HepG2 (cell line): ENCODE measurements at regions not wholly inside any gene's neighbourhood (a gene's known extent, or its start where the extent isn't known, plus 50 kb on each side); places are given as distances from the start of the nearest gene placed in this dataset.

Experiments used
- ATAC-seq: fragments of 200-7000 bp; cut with Tn5 transposase; 3 replicates; pipeline ENCODE4 v1.9.1; 2020; ENCODE audit warnings: mild to moderate bottlenecking, moderate library complexity
- BruUV-seq: library from RNA; stranded (reverse); fragments of 400-500 nt; replicated peaks from 2 replicates; lab custom pipeline; 2021; lab: Mats Ljungman, UMichigan
- CTCF ChIA-PET: fragments of 300-600 bp; formaldehyde crosslinking; extraction: SDS; loops from one replicate; lab custom pipeline; 2021; ENCODE audit warnings: low total read pairs, inconsistent platforms, low intra/inter-chr PET ratio; lab: Yijun Ruan, JAX
- POLR2A ChIA-PET: fragments of 350-600 bp; sonication (Branson Sonifier 250); formaldehyde crosslinking; loops from one replicate; lab custom pipeline; 2020; ENCODE audit warnings: antibody characterized with exemption, inconsistent platforms; lab: Yijun Ruan, JAX
- DNase-seq: peaks from one replicate; pipeline ENCODE4 v3.0.0-alpha.2; 2015; ENCODE audit warnings: low spot score
- FAIRE-seq: peaks from 3 replicates; lab custom pipeline; 2011; peaks lifted over from hg19 to GRCh38; lab: Jason Lieb, UNC
- H2AFZ ChIP-seq: one replicate; pipeline ENCODE4 v1.6.1; 2011; ENCODE audit warnings: low read length, inconsistent platforms
- H3K27ac ChIP-seq: fragments of 300-600 bp; 3 replicates; pipeline ENCODE4 v1.8.0; 2011; ENCODE audit warnings: mixed run types, mild to moderate bottlenecking, mixed read lengths, low read length, inconsistent platforms; ENCODE audit not compliant: insufficient read depth; ENCODE audit errors: extremely low read length
- H3K27me3 ChIP-seq, 2 experiments: fragments of 200-600 bp in 1 of 2; 2 replicates in 1 of 2; 3 replicates in 1 of 2; pipeline versions ENCODE4 v1.6.0 to v1.8.0; 2011; ENCODE audit warnings: low read length in 2 of 2, mild to moderate bottlenecking in 2 of 2, moderate library complexity in 2 of 2, inconsistent platforms in 1 of 2; ENCODE audit not compliant: insufficient read depth in 2 of 2, control insufficient read depth in 1 of 2
- H3K36me3 ChIP-seq, 2 experiments: fragments of 200-600 bp in 1 of 2; replicated peaks in 1 of 2; 2 replicates in 1 of 2; 3 replicates in 1 of 2; pipeline versions ENCODE4 v1.5.1 to v1.8.0; 2011; ENCODE audit warnings: low read length in 2 of 2, inconsistent platforms in 1 of 2; ENCODE audit not compliant: insufficient read depth in 2 of 2, control insufficient read depth in 1 of 2
- H3K4me1 ChIP-seq: 2 replicates; pipeline ENCODE4 v1.5.1; 2012; ENCODE audit warnings: low read length, inconsistent platforms; ENCODE audit not compliant: insufficient read depth
- H3K4me2 ChIP-seq: 2 replicates; pipeline ENCODE4 v1.6.0; 2011; ENCODE audit warnings: low read depth, low read length, inconsistent platforms
- H3K4me3 ChIP-seq, 3 experiments: fragments of 200-600 bp in 1 of 3; sonication (generic), shearing (Covaris generic) in 1 of 3; replicated peaks in 1 of 3; 2 replicates each; pipeline ENCODE4 v1.5.1; 2011 to 2016; ENCODE audit warnings: low read length in 3 of 3, inconsistent platforms in 2 of 3, low read depth in 2 of 3, mild to moderate bottlenecking in 2 of 3, control low read depth in 1 of 3, mixed read lengths in 1 of 3; ENCODE audit not compliant: insufficient read depth in 1 of 3
- H3K79me2 ChIP-seq: one replicate; pipeline ENCODE4 v1.6.1; 2011; ENCODE audit warnings: low read length, inconsistent platforms; ENCODE audit not compliant: insufficient read depth
- H3K9ac ChIP-seq: 2 replicates; pipeline ENCODE4 v1.6.0; 2011; ENCODE audit warnings: mild to moderate bottlenecking, low read depth, low read length, inconsistent platforms; ENCODE audit not compliant: insufficient read depth
- H3K9me3 ChIP-seq: 2 replicates; pipeline ENCODE4 v1.5.1; 2012; ENCODE audit warnings: mild to moderate bottlenecking, low read length
- H4K20me1 ChIP-seq: 2 replicates; pipeline ENCODE4 v1.6.0; 2011; ENCODE audit warnings: inconsistent platforms, mild to moderate bottlenecking, low read length, moderate library complexity; ENCODE audit not compliant: insufficient read depth
- CHD2 ChIP-seq: IDR thresholded peaks from 2 replicates; pipeline ENCODE4 v1.6.1; 2011; ENCODE audit warnings: low read depth, low read length, improper control_type of control experiment
- HOXA3 ChIP-seq: sonication (generic); formaldehyde crosslinking; IDR thresholded peaks from 2 replicates; pipeline ENCODE4 v1.5.0; 2020; ENCODE audit warnings: missing genetic modification reagents
- NCOA5 ChIP-seq: sonication (generic); formaldehyde crosslinking; IDR thresholded peaks from 2 replicates; pipeline ENCODE4 v1.4.0; 2020; ENCODE audit warnings: missing genetic modification reagents
- NKX3-1 ChIP-seq: sonication (generic); formaldehyde crosslinking; IDR thresholded peaks from 2 replicates; pipeline ENCODE4 v1.5.0; 2020; ENCODE audit warnings: missing genetic modification reagents
- PAWR ChIP-seq: sonication (generic); formaldehyde crosslinking; IDR thresholded peaks from 2 replicates; pipeline ENCODE4 v1.4.0; 2020; ENCODE audit warnings: missing genetic modification reagents, mild to moderate bottlenecking, borderline replicate concordance
- SOX13 ChIP-seq, 3 experiments: fragments of 450-650 bp in 1 of 3; sonication (generic) in 1 of 3; formaldehyde crosslinking in 1 of 3; IDR thresholded peaks in 2 of 3; conservative IDR thresholded peaks in 1 of 3; 2 replicates each; pipeline versions ENCODE4 v1.5.0 to v1.6.1; 2016 to 2020; ENCODE audit warnings: antibody characterized with exemption in 1 of 3, mild to moderate bottlenecking in 1 of 3, missing compliant biosample characterization in 1 of 3, missing genetic modification reagents in 1 of 3, moderate library complexity in 1 of 3
- SRSF9 ChIP-seq: fragments of 200-400 bp; formaldehyde crosslinking; IDR thresholded peaks from 2 replicates; pipeline ENCODE4 v1.6.1; 2018; ENCODE audit warnings: borderline replicate concordance, mild to moderate bottlenecking, low read depth, low read length; ENCODE audit not compliant: insufficient read depth, poor library complexity, severe bottlenecking
- ZFP36L1 ChIP-seq: sonication (generic); formaldehyde crosslinking; IDR thresholded peaks from 2 replicates; pipeline ENCODE4 v1.8.0; 2022; ENCODE audit warnings: mild to moderate bottlenecking, missing genetic modification reagents, moderate library complexity
- ZFYVE20 ChIP-seq: sonication (generic); formaldehyde crosslinking; IDR thresholded peaks from 2 replicates; pipeline ENCODE4 v1.8.0; 2023; ENCODE audit warnings: low read depth, mild to moderate bottlenecking, moderate library complexity, missing genetic modification reagents, borderline replicate concordance
- ZNF251 ChIP-seq: sonication (generic); formaldehyde crosslinking; IDR thresholded peaks from 2 replicates; pipeline ENCODE4 v1.9.0; 2021; ENCODE audit warnings: mild to moderate bottlenecking, missing genetic modification reagents
- ZNF264 ChIP-seq: sonication (generic); formaldehyde crosslinking; IDR thresholded peaks from 2 replicates; pipeline ENCODE4 v1.4.0; 2020; ENCODE audit warnings: missing genetic modification reagents
- ZNF841 ChIP-seq: sonication (generic); formaldehyde crosslinking; IDR thresholded peaks from 2 replicates; pipeline ENCODE4 v1.8.1; 2023; ENCODE audit warnings: missing genetic modification reagents, borderline replicate concordance
- WGBS: methylation state at CpG from one replicate; pipeline ENCODE4 v1.1.6; 2017; ENCODE audit warnings: low lambda C conversion rate; 5-methylcytosine and 5-hydroxymethylcytosine counted together
- in situ Hi-C: cut with HindIII; loops from 2 replicates; pipeline ENCODE4 v1.10.0; 2017; ENCODE audit warnings: low pct_unique_long_range_greater_than_20kb; ENCODE audit not compliant: extremely low pct_ligation_motif_present
- intact Hi-C: fragments of 100-400 bp; cut with micrococcal nuclease; formaldehyde crosslinking; loops from one replicate; pipeline ENCODE4 v1.10.0; 2022; ENCODE audit not compliant: unreplicated experiment

DNA sequence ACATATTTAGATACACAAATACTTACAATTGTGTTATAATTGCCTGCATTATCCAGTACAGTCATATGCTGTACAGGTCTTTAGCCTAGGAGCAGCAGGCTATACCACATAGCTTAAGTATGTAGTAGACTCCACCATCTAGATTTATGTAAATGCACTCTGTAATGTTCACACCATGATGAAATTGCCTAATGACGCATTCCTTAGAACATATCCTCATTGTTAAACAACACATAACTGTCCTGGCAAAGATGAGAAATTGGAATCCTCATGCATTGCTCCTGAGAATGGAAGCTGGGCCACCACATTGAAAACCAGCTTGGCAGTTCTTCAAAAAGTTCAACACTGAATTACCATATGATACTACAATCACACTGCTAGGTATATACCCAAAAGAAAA is 1002.8 kb upstream of the CELF2 start:
- CTCF ChIA-PET = no interaction called here
- H3K4me1 ChIP-seq = no peaks in the 10 kb centered on the region
- no peaks in the 10 kb centered on the region for H4K20me1 ChIP-seq
- WGBS = 21% methylated on average over 1 of the region's 1 CpG
- no peaks in the 10 kb centered on the region for H3K36me3 ChIP-seq
- H3K27ac ChIP-seq = no peak overlapping the region
- intact Hi-C loops = no loop called here
- no peak overlapping the region for H3K4me2 ChIP-seq
- no peak overlapping the region for H3K4me3 ChIP-seq
- no TSS peak for BruUV-seq
- in situ Hi-C loops = no loop called here
- FAIRE-seq (no peak), ATAC-seq (no peak), DNase-seq (no peak)
- no peaks in the 10 kb centered on the region for H3K27me3 ChIP-seq
- POLR2A ChIA-PET = no interaction called here
- no peak overlapping the region for H2AFZ ChIP-seq
- no peak for TF ChIP-seq ZNF841 (CRISPR knock-in tag)
- TF ChIP-seq HOXA3 (CRISPR knock-in tag) = no peak
- TF ChIP-seq SRSF9 = no peak
- no peak for TF ChIP-seq NCOA5 (CRISPR knock-in tag)
- no peak for TF ChIP-seq ZNF264 (CRISPR knock-in tag)
- no peak for TF ChIP-seq CHD2
- no peak for TF ChIP-seq ZFP36L1
- no peak for TF ChIP-seq PAWR (CRISPR knock-in tag)
- TF ChIP-seq NKX3-1 = no peak
- no peak for TF ChIP-seq ZNF251 (CRISPR knock-in tag)
- TF ChIP-seq SOX13 (IDR thresholded peaks at IDR 0.05) = no peak
- no peak for TF ChIP-seq SOX13 (CRISPR knock-in tag; conservative IDR thresholded peaks at IDR 0.05 in 1 of 2, IDR thresholded peaks at IDR 0.05 in 1 of 2)
- TF ChIP-seq ZFYVE20 (CRISPR knock-in tag) = no peak
- no peaks in the 10 kb centered on the region for H3K79me2 ChIP-seq
- H3K9ac ChIP-seq = no peak overlapping the region
- peaks cover 81% of the 10 kb centered on the region for H3K9me3 ChIP-seq
